Activated naive CD4-positive, alpha-beta T cell (primary cell): ENCODE measurements at regions not wholly inside any gene's neighbourhood (a gene's known extent, or its start where the extent isn't known, plus 50 kb on each side); places are given as distances from the start of the nearest gene placed in this dataset.
"Not testable (repeated sequence)": the region's sequence is repeated elsewhere in the genome, so short reads cannot be mapped to it uniquely, and the experiment has no call there.

Experiments
- DNase-seq, 4 experiments: peaks; one replicate each; lab custom pipeline; 2025; lab: John Stamatoyannopoulos, UW

DNA sequence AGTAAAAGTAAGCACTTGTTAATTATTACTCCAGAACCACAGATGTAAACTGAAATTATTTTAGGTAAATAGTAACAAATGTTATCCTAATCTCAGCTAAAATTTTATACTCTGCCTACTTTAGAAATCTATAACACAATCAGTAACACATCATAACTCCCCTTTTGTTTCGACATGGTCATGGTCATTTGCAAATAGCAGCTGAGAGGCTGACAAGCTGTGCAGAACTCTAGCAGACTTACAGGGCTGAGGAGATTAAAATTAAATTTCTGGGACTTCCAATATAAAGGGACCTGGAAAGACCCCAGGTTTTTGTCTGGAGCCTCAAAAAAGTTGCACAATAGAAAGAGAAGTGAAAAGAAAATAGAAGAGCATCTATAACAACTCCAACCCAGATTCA is 88.8 kb downstream of the PRL start:
- DNase-seq: no peak

DNA sequence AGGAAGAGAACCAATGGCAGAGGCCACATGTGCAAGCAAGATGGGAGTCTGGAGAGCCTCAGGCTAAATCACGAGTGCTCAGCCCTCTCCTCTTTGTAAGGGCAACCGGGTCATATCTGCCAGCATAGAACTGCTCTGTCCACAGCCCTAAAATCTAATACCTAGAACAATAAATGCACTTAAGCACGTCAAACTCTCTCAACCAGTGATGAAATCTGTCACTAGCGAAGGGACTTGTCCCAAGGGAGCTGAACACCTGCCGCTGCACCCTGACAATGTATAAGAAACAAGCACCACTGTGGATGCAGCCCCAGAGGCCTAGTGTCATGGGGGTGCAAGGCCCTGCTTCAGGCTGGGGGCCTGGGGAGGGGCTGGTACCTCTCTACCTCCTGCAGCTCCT is 82.5 kb downstream of the PRL start:
- no peak for DNase-seq

DNA sequence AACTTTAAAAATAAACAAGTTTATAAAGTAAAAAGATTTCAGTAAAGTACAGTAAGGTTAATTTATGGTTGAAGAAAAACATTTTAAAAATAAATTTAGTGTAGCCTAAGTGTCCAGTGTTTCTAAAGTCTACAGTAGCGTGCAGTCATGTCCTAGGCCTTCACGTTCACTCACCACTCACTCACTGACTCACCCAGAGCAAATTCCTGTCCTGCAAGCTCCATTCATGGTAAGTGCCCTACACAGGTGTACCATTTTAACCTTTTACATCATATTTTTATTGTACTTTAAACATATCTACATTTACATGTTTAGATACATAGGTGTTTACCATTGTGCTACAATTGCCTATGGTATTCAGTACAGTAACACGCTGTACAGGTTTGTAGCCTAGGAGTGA is 81.4 kb downstream of the PRL start:
- not testable (repeated sequence) for DNase-seq

DNA sequence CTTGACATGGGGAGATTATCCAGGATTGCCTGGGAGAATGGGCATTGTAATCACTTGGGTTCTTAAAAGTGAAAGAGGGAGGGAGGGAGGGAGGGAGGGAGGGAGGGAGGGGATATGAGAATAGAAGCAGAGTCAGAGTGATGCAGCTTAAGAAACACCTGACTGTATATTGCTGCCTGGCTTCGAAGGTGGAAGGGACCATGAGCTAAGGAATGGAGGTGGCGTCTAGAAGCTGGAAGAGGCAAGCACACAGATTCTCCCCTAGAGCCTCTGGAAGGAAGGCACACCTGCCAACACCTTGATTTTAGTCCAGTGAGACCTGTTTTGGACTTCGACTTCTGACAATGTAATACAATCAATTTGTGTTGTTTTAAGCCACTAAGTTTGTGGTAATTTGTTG is 78.4 kb downstream of the PRL start:
- DNase-seq: no peak

DNA sequence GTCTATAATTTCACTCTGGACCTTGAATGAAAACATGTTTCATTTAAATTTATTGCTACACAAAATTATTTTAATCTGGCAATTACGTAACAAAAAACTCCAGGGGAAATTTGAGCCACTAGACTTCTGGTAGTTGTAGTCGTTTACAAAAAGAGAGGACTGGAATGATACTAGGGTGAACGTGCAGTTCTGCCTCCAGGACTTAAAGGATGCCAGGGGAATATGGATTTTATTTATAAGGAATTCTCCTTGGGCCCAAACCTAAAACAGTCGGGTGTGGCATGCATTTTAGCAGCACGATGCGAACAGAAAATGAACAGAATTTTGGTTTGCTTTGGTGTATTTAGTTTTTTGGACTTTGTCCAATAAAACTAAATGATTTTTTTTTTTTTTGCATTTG is 76.9 kb downstream of the PRL start:
- no peak for DNase-seq

DNA sequence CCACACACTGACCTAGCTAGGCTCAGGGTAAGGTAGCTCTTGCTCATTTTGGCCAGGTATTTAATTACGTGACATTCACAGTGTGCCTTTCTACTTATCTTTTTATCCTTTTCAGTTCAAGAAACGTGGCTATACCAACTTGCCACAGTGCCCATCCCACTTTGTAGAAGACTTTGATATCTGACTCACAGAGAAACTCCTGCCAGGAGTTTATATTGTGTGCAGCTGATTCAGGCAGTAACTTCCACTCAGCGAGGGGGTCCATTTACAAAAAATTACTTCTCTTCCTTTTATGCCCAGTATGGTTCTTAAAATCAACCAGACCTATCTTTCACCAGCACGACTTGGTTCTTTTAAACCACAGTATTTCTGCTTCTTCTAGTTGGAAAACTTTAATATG is 75.6 kb downstream of the PRL start:
- DNase-seq: no peak

DNA sequence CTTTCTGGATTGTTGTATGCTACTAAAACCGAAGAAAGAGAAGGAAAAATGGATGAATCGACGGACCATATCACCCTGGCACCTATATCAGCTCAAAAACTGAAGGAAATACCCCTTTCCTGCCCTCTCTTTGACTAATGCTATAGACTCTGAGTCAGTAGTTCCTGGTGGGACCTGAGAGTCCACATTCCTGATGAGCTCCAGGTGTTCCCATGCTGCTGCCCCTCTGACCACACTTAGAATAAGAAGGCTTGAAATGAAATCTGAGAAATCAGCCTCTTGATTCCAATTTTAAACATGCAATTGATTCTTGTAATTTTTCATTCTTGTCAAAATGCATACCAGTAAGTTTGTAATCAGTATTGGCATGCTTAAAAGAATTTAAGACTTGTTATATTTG is 75.2 kb downstream of the PRL start:
- no peak for DNase-seq

DNA sequence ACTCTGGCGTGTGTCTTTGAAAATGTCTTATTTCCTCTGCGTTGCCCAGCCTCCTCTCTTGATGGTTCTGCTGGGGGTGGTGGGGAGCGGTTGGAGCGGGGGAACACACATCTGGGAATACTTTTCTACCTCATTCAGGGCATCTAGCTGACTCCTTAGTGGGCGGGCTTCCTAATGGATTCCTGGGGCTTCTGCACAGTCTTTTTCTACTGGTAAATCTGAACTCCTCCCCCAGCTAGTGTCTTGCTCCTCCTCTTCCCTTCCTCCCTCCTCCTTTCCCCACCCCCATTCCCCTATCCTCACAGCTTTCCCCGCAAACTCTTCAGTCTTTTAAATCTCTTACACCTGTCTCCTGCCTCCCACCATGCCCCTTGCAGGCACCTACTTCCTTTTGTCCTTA is 74.4 kb downstream of the PRL start:
- no peak for DNase-seq

DNA sequence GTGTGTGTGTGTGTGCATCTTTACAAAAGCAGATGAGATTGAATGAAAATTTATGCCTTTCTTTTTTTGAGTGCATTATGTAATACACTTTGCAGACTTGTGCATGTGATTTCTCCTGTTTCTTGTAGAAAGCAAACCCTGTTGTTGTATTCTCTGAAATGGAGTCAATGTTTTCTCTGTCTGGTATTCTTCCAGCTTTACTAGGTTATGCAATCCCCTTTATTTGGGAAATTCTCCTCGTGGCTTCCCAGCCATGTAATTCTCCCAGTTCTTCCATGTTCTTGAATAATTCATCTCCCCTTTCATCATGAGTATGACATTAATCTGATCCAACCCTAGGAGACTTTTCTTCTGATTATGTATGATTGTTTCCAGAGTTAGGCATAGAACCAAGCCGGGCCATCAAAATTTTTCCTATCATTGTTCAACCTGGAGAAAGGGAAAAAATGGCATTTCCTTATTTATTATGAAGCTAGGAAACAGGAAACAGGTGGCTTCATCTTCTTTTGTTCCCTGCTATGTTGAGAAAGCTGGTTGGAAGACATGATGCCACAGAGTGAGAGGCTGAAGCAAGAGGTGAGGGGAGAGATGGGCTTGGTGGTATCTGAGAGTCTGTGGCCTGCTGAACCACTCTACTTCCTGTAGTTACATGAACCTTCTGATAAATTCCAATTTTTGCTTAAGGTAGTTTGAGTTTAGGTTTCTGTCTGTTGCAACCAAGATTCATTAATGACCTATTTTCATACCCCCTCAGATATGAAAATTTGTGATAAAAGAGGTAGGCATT is 68.8 kb downstream of the PRL start:
- no peak for DNase-seq

DNA sequence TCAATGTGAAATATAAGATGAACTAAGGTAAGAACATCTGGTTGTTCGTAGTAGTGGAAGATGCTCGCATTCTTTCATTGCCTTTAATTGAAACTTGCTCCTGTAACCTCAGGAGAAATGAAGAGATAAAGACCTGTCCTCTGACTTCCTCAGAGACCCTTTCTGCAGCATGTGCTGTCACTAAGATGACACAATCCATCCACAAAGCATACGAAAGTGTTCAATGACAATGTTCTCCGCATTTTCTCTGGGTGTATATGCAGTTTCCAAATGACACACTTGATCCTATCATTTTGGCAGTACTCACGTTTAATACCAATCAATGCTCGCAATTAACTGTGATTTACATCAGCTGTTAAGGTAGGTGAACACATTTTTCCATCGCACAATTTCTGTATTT is 65.8 kb downstream of the PRL start:
- no peak for DNase-seq

DNA sequence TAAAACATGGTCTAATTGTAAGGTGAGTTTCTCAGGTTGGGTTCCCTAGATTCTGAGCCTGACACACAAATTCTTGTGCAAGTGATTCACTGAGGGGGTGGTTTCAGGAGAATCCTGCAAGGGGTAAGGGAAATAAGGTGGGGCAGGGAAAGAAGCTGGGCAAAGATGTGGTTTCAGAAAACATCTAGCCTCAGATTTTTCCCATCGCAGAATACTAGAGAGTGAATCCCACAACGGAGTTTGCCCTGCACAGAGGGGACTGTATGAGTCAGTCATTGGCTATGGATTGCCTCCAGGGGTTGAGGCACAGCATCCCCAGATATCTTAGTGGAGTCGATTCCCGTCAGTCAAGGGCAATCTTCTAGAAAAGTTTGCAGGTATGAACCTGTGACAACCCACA is 65.2 kb downstream of the PRL start:
- no peak for DNase-seq

DNA sequence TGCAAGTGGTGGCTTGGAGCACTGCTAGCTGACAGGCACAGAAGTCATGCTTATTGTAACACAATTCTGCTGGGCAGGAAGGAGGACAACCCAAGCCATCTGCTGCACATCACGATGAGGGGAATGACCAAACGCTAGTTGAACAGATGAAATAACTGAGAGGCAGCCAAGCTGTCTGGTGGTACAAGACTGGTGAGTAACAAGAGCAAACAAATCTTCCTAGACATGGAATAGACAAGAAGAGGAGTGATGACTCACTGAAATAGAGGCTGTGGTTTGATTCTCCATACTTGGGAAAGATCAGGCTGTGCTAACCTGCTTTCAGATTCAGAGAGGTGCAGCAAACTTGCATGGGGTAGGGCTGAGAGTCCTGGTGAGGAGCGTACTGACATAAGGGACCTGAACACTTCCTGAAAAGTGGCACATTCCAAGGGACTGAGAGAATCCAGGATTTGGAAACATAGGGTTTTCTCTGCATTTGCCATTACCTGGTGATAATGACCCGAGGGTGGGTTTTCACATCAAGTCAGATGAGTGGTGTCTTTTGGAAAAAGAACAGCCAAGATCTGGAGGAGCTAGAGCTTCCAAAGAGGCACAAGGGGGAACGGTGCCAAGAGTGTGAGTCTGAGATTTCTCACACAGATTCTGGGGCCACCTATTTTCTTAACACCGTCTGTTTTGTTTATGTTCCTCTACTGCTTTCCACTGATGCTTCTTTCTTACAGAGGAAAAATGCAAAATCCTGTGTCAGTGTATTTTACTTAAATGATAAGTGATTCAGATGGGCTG is 60.0 kb downstream of the PRL start:
- DNase-seq: no peak
